Choroid plexus epithelial cell (primary cell): ENCODE measurements at regions not wholly inside any gene's neighbourhood (a gene's known extent, or its start where the extent isn't known, plus 50 kb on each side); places are given as distances from the start of the nearest gene placed in this dataset.

Source experiments
- DNase-seq: peaks from one replicate; pipeline ENCODE4 v3.0.0-alpha.2; 2010; ENCODE audit warnings: low read depth
- H3K4me3 ChIP-seq: 2 replicates; pipeline ENCODE4 v1.5.1; 2011; ENCODE audit warnings: low read depth, mild to moderate bottlenecking, control low read depth, low read length, moderate library complexity
- CTCF ChIP-seq: conservative IDR thresholded peaks from 2 replicates; pipeline ENCODE4 v1.5.1; 2011; ENCODE audit warnings: low read depth, mild to moderate bottlenecking, control low read depth, inconsistent platforms, low read length, moderate library complexity

GRCh38 chr21:18069875-18070274 lies 174.8 kb upstream of the CHODL start:
- no peak overlapping the region for H3K4me3 ChIP-seq
- no peak for TF ChIP-seq CTCF
- DNase-seq = no peak

GRCh38 chr21:18060402-18060801 lies 184.2 kb upstream of the CHODL start:
- no peak overlapping the region for H3K4me3 ChIP-seq
- TF ChIP-seq CTCF = no peak
- DNase-seq = no peak

- no peak overlapping the region for H3K4me3 ChIP-seq
- no peak for TF ChIP-seq CTCF
- DNase-seq = no peak
Observed at GRCh38 chr21:18058731-18059398, 185.8 kb upstream of the CHODL start.

- no peak for TF ChIP-seq CTCF
- H3K4me3 ChIP-seq = no peak overlapping the region
Observed at GRCh38 chr21:18053151-18053550, 191.5 kb upstream of the CHODL start.

GRCh38 chr21:18049461-18049860 lies 195.2 kb upstream of the CHODL start:
- TF ChIP-seq CTCF = no peak
- no peak for DNase-seq
- no peak overlapping the region for H3K4me3 ChIP-seq

More at GRCh38 chr21:18053151-18053550, 191.5 kb upstream of the CHODL start:
- DNase-seq = no peak

- H3K4me3 ChIP-seq = no peak overlapping the region
- peak; percentile 63 for DNase-seq
- peak; percentile 65 for TF ChIP-seq CTCF
Observed at GRCh38 chr21:18041012-18041411, 203.6 kb upstream of the CHODL start.

GRCh38 chr21:18030248-18030647 lies 211.1 kb upstream of the C21orf91 start:
- no peak for TF ChIP-seq CTCF
- no peak overlapping the region for H3K4me3 ChIP-seq
- no peak for DNase-seq
